OCI-LY1 (cell line): ENCODE measurements at regions not wholly inside any gene's neighbourhood (a gene's known extent, or its start where the extent isn't known, plus 50 kb on each side); places are given as distances from the start of the nearest gene placed in this dataset.
"Not testable (repeated sequence)": the region's sequence is repeated elsewhere in the genome, so short reads cannot be mapped to it uniquely, and the experiment has no call there.

Source experiments
- EZH2 ChIP-seq: fragments of 200-600 bp; sonication (generic), shearing (Covaris generic); IDR thresholded peaks from 2 replicates; pipeline ENCODE4 v1.8.0; 2017; ENCODE audit warnings: borderline replicate concordance, mixed run types, mild to moderate bottlenecking, antibody characterized with exemption, low read length, moderate library complexity, mixed read lengths
- TF ChIP-seq, protein P1 (sequence below): fragments of 200-600 bp; sonication (generic), shearing (Covaris generic); IDR thresholded peaks from 2 replicates; pipeline ENCODE4 v1.5.1; 2017; ENCODE audit warnings: mild to moderate bottlenecking, antibody characterized with exemption, low read length, moderate library complexity, mixed read lengths

DNA sequence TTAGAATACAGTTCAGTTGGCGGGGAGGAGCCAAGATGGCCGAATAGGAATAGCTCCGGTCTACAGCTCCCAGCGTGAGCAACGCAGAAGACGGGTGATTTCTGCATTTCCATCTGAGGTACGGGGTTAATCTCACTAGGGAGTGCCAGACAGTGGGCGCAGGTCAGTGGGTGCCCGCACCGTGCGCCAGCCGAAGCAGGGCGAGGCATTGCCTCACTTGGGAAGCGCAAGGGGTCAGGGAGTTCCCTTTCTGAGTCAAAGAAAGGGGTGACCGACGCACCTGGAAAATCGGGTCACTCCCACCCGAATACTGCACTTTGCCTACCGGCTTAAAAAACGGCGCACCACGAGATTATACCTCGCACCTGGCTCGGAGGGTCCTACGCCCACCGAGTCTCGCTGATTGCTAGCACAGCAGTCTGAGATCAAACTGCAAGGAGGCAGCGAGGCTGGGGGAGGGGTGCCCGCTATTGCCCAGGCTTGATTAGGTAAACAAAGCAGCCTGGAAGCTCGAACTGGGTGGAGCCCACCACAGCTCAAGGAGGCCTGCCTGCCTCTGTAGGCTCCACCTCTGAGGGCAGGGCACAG, 631.5 kb upstream of the NECTIN3 start:
- TF ChIP-seq, protein P1, sequence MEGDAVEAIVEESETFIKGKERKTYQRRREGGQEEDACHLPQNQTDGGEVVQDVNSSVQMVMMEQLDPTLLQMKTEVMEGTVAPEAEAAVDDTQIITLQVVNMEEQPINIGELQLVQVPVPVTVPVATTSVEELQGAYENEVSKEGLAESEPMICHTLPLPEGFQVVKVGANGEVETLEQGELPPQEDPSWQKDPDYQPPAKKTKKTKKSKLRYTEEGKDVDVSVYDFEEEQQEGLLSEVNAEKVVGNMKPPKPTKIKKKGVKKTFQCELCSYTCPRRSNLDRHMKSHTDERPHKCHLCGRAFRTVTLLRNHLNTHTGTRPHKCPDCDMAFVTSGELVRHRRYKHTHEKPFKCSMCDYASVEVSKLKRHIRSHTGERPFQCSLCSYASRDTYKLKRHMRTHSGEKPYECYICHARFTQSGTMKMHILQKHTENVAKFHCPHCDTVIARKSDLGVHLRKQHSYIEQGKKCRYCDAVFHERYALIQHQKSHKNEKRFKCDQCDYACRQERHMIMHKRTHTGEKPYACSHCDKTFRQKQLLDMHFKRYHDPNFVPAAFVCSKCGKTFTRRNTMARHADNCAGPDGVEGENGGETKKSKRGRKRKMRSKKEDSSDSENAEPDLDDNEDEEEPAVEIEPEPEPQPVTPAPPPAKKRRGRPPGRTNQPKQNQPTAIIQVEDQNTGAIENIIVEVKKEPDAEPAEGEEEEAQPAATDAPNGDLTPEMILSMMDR = not testable (repeated sequence)
- TF ChIP-seq EZH2 = not testable (repeated sequence)
